NCI-H510A treated with DMSO at 0.1 percent for 48 hours (cell line): ENCODE measurements at regions not wholly inside any gene's neighbourhood (a gene's known extent, or its start where the extent isn't known, plus 50 kb on each side); places are given as distances from the start of the nearest gene placed in this dataset.
"Not testable (repeated sequence)": the region's sequence is repeated elsewhere in the genome, so short reads cannot be mapped to it uniquely, and the experiment has no call there.

Source experiments
- DNase-seq: peaks from one replicate; lab custom pipeline; 2025; lab: John Stamatoyannopoulos, UW

DNA sequence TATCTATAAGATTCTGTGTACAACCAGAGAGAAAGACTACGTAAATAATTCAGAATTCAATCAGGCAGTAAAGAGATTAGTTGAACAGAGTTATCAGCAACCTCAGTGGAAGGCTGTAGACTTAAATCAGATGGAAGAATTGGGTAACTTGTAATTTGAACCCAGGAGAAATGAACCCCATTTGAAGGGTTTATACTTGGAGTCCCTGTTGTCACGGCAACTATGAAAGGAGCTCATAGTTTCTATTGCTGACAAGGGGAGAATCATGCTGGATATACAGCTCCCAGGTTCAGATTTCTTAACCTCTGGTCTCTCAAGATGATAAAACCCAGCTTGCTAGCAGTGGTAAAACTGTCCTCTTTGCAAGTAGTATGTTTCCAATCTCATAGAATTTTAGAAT lies 54.4 kb upstream of the BMP4 start:
- DNase-seq = no peak

DNA sequence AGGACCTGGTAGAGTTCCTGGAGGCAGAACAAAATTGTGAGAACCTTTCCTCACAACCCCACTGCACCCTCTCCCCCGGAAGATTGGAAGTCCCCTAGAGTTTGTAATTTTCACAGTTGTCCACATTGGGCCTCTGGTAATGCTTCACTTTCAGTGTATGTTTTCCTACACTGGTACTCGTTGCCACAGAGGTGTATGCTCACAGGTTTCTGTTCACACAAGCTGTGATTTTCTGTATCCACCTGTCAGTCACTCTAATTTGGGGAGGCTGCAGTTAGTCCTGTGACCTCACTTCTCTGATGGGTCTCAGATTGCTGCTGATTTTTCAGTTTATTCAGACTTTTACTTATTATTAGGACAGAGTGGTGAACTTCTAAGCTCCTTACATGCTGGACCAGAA lies 66.4 kb upstream of the BMP4 start:
- no peak for DNase-seq

DNA sequence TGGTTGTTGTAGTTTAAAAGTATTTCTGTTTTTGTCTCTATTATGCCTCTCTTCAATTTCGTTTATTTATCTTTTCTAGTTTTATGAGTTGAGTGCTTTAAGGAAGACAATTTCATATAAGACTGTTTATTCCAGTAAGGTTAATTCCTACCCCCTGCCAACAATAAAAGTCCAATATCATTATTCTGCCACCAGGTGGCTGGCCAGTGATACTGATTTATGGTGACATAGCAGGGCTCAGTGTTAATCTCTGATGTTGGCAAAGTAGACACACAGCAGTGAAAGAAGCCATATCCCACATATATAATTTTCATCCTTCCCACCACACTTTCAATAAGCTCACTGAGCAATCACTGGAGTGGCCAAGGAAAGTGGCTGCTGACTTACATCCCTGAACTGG lies 69.0 kb upstream of the BMP4 start:
- no peak for DNase-seq

DNA sequence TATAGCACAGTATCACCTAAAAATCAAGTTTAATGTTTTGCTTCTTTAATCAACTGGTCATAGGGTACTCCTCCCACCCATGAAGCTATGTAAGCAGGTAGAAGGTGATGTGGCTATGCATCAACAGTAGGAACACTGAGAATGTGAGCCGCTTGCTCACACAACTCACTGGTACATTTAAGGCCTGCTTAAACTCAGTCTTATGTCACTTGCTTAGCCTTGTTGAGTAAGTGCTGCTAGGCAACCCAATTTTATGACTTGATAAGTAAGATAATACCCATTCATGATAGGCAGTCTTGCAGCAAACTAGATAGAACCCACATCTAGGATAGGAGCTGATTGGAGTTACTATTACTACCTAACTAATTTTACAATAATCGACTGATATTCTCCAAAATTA lies 70.0 kb upstream of the BMP4 start:
- no peak for DNase-seq

DNA sequence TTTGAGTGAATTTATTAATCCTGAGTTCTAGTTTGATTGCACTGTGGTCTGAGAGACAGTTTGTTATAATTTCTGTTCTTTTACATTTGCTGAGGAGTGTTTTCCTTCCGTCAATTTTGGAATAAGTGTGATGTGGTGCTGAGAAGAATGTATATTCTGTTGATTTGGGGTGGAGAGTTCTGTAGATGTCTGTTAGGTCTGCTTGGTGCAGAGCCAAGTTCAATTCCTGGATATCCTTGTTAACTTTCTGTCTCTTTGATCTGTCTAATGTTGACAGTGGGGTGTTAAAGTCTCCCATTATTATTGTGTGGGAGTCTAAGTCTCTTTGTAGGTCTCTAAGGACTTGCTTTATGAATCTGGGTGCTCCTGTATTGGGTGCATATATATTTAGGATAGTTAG lies 74.4 kb upstream of the BMP4 start:
- DNase-seq = not testable (repeated sequence)

DNA sequence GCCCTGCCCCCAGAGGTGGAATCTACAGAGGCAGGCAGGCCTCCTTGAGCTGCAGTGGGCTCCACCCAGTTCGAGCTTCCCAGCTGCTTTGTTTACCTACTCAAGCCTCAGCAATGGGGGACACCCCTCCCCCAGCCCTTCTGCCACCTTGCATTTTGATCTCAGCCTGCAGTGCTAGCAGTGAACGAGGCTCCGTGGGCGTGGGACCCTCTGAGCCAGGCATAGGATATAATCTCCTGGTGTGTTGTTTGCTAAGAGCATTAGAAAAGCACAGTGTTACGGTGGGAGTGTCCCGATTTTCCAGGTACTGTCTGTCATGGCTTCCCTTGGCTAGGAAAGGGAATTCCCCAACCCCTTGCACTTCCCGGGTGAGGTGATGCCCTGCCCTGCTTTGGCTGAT lies 76.7 kb upstream of the BMP4 start:
- not testable (repeated sequence) for DNase-seq

DNA sequence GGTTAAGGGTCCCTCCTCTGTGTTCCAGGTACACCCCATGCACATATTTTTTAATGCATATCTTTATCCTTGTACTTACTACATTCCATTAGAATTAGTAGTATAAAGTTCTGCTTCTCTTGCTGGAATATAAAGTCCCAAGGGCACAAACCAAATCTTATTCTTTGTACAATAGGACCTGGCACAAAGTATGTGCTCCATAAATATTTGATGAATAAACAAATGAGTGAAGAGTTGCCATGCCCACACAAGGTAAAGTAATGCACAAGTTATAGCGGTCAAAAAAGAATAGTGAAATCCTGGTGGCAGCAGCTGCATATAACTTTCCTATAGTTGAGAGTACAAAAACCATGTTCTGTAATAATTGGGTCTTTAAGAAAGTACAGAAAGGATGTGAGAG lies 82.1 kb upstream of the BMP4 start:
- no peak for DNase-seq

DNA sequence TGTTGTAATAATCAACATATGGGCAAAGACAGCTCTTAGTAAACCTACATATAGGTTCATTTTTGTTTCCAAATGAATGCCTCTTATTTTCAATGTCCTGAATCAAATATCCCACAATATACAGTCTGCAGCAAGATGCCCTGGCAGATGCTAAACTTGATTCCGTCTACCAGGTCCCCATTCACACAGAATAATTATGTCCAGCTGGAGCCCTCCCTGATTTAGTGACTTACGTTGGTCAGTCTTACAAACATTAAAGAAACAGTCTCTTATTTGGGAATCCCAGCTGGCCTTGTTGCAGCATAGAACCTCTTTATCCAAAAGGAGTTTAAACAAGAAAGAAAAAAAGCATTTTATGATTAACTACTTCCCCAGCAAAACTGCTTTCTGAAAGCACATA lies 82.7 kb upstream of the BMP4 start:
- DNase-seq = no peak

DNA sequence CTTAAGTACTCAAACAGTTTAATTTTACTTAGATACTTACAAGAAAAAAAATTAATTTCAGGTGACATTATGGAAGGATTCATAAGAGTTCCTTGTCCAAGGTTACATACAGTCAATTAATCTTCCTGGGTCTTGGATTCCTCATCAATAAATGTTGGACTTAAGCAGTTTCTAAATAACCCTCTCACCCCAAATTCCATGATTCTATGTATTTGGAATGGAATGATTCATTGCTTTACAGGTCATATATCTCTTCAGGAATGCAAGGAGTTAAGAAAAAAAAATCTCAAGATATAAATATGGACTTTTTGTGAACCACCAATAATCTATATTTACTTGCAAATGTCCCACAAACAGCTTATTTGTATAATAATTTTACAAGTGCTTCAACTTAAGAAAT lies 84.2 kb upstream of the BMP4 start:
- DNase-seq = no peak

DNA sequence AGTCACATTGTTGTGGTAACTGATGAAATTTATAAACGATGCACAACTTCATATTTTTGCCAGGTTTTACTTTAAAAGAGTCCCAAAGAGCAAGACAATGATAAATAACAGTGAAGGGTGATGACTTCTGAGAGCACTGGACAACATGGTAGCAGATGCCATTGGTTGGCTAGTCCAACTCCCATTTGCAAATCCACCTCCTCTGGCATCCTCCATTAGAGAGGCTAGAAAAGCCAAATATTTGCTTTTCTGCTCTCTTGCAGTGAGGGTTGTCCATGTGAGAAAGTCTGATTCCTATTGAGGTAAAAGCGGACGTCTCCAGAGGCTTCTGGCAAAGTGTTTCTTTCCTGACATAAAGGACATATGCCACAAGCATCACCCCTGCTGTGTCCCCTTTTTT lies 89.6 kb upstream of the BMP4 start:
- DNase-seq = no peak

DNA sequence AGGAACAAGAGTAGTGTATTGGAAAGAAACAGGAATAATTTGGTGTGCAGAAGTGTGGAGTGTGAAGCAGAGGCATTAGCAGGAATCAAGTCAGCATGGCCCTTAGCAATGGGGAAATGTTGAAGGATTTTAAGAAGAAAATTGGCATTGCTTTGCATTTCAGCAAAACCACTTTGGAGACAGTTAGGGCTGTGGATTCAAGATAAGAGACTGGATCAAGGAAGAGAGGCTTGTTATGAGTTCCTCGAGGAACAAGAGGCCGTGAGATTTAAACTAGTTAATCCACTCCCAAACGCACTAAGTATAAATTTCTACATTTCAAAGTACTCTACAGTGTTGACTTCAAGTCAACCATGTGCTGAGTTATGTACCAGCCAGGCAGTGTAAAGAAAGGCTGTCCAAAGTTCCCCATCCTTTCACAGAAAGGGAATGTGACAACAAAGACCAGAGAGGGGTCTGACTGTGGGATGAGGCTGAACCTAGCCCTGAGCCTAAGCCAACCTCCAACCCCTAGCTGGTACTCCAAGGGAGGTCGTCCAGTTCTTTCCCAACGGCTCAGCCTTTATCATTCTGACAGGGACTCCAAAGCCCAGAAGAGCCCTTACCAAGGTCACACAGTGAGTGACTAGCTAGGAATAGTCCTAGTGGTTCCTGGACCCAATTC lies 91.2 kb upstream of the BMP4 start:
- DNase-seq = no peak

DNA sequence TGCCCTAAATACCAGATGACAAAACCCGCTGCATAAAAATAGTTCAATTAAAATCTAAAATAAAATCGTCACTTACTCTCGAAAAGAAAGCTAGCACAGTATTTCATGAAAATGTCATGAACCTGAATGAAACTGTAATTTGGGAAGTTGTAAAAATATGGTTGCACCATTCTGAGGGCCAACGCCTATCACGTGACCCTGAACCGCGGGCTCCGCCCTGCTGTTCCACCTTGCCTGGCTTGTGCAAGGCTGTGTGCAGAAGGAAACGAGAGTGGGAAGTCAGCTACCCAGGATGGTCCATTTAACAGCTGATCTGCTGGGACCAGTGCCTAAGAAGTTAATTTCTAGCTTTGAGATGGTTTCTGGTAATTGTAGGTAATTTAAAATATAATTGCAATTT lies 91.7 kb upstream of the BMP4 start:
- DNase-seq = no peak

DNA sequence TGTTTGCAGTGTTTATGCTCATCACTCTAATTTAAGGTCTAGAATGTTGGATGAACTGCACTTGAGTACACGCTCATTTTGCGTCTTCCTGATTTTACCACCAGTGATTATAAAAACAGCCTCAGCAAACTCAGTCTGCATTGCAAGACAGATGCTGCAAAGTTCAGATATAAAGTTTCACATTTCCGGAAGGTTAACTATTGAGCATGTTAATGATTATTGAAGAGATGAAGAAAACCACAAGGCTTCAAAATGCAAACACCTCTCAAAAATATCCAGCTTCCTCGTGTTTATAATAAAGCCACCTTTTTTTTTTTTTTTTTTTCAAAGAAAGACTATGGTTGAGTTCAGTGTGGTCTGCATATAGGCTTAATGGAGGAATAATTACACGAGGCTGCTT lies 92.1 kb upstream of the BMP4 start:
- DNase-seq = no peak

DNA sequence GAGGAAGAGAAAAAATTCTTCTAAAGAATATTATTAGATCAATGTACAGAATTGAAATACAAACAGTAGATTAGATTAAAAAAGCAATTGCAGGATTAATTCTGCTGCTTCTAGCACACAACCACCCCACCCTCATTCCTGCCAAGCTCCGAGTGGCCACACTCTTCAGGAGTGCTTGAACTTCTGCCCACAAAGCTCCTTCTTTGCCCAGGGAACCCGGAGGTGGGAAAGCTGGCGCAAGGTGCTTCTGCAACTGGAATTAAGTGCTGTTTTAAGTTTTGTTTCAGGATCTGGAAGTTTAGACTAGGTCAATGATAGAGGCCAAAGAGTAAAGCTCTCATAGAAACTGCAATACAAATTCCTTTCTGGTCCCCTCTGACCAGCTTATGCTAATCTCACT lies 94.1 kb upstream of the BMP4 start:
- DNase-seq = no peak

DNA sequence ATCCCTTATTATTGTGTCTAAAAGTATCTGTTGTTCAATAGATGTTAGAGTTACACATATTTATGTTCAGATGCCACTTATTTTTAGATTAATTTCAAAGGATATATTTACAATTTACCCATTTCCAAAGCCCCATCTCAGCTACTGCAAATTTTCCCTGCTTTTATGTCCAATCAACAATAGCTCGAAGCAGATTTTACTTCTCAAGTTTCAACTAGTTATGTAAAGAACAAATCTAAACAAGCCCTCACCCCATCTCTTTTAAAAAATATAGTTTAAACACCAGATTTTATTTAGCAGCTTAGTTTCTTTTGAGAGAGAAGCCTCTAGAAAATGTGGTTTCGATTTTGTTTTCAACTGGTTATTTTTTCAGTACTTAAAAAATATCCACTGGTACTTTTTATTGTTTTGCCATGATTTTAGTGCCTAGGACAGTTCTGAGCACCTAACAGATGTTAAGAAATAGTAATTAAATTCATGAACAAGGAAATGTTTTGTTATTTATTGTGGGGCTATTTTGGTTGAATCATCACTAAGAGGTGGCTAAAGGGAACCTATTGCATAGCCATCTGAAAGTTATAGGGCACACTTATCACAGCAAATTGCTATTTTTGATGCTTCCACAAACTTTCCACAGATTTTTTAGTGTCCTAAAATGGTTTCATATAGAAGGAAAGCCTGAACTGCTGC lies 96.2 kb upstream of the BMP4 start:
- no peak for DNase-seq

DNA sequence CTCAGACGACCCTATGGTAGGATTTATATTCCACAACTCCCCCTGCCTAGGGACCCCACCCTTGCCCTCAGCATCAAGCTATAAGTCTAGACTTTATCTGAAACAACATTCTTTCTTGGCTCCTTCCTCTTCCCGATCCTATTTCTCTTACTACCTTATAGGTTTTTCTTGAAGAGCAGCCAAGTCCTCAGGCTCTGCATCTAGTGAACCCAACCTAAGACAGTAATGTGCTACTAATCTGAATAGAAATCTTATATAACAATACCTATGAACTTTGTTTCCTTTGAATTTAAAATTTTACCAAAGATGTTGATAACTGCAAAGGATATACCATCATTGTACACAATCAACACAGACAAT lies 96.7 kb upstream of the BMP4 start:
- DNase-seq = no peak

DNA sequence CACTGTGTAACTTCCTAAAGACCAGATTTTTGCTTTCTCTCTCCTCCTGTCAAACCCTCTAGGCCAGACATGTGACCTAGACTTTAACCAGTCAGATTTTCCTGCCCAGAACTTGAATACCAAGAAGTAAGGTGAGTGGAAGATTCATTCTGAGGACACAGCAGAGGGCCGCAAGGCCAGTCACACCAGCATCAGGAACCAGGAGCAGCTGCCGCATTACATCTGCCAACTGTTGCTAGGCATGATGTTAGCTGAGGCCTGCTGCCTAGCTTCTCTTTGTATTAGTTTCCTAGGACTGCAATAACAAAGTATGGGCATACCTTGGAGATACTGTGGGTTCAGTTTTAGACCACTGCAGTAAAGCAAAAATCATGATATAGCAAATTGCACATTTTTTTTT lies 101.9 kb upstream of the BMP4 start:
- DNase-seq = no peak

DNA sequence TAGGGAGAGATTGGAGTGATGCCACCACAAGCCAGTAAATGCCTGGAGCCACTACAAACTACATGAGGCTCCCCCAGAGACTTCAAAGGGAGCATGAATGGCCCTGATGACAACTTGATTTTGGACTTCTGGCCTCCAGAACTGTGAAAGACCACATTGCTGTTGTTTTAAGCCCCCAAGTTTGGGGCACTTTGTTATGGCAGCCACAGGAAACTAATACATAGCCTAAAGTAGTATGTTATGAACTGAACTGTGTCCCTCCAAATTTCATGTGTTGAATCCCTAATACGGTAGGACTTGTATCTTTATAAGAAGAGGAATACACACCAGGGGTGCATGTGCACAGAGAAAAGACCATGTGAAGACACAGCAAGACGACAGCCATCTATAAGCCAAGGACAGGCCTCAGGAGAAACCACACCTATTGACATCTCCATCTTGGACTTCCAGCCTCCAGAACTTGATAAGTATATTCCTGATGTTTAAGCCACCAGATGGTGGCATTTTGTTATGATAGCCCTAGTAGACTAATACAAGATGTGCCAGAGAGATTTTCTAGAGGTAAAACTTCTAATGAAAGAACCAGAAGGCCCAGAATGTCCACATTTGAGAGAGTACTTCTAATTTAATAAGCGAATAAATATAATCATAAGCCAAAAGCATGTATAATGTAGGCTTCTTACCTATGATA lies 127.1 kb upstream of the BMP4 start:
- DNase-seq = no peak

DNA sequence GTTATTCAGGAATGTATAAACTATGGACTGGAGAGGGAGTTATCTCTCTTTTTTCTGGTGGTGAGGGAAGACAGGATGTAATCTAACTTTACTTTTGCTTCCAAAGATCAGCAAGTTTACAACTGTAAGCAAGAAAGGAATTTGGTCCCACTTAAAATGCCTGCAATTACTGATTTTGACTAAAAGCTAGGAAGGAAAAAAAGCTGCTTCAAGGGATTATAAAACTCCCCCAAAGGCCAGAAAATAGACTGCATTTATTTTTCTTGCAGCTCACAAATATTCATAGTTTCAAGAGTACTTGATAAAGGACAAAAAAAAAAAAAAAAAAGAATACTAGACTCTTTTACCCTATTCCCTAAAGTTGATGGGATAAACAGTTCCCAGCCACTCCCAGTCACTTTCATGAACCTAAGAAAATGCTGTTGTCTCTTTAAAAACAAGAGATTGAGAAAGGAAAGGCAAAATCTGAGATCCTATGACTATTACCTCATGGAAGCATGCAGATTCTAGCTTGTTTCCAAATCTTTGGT lies 128.7 kb upstream of the BMP4 start:
- DNase-seq = no peak

DNA sequence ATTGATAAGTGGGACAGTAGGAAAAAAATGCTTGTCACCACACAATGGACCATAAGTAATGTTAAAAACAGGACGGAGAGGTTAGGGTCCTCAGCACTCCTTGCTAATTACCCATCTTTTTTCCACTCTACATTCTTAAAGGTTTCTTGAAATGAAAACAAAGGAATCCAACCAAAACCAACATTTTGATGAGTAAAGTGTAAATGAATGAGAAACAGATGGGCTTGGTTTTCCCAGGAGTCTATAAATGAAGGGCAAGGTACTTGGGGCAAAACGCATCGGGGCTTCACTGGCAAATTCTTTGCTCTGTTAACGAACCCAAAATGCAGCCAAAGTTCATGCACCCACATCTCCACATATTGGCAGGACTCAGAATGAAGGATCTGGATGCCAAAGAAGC lies 129.2 kb upstream of the BMP4 start:
- DNase-seq = no peak

DNA sequence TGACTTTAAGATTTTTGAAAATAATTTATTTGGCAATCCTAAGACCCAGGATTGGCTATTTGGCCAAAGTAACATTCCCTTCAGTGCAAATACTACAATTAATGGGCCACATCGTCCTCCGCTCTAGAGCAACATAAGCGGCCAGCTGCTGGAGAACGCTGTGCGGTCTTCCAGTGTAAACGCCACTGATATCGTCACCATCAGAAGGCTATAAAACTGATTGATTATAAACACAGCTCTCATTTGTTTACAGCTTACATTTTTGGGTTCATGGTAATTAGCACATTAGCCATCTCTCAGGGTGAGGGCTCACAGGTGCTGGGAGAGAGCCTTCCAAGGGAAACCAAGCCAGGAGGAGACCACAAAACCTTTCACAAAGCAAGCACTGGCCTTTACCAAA lies 130.1 kb upstream of the BMP4 start:
- no peak for DNase-seq

DNA sequence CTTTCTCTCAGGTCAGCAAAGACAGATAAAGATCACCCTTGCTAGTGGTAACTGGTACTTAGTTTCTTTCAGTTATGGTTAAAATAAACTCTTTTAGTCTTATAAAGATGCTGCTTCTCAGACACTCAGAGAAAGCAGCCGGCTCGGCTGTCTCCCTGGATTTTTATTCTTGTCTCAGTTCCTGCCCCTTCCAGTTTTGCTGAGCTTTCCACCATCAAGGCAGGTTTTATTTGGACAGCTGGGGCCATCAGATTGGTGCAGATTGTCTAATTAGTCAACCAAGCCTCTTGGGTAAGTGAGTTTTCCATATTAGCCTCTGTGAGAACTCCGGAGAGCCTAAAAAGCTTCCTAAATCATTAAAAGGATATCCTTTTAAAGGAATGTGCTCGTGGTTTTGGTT lies 130.8 kb upstream of the BMP4 start:
- DNase-seq = no peak

DNA sequence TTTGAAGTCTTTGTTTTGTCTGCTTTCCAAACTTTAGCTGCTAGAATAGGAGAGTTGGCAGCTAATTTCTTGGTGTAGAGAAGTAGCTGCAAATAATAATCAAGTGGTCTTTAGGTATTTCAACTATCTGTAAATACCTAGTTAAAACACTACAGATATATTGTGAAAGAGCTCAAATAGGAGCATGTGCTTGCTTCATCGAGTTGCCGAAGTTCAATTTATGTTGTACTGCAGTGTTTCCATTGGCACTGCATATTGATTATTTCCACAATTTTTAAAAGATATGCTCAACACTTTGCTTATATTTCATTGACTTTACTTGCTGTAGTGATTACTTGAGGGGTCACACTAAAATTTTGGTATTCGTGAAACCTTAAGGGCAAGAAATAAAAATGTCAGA lies 131.6 kb upstream of the BMP4 start:
- DNase-seq = no peak

DNA sequence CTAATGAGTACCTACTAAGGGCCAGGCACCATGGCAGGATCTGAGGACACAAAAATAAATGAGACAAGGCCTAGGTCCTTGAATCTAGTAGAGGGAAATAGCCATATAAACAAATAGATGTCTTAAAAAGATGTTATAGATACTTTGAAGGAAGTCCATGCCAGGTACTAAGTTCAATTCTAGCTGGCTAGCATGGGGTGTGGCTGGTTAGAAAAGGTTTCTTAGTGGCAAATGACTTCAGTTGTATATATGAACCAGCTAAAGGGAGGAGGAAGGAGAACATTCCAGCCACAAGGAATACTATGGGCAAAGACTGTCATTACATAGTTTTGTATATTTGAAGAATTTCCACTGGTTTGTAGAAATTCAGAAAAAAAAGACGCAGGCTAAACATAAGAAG lies 133.6 kb upstream of the BMP4 start:
- DNase-seq = no peak
